ENCODE measurements at regions not wholly inside any gene's neighbourhood (a gene's known extent, or its start where the extent isn't known, plus 50 kb on each side); places are given as distances from the start of the nearest gene placed in this dataset.

DNA sequence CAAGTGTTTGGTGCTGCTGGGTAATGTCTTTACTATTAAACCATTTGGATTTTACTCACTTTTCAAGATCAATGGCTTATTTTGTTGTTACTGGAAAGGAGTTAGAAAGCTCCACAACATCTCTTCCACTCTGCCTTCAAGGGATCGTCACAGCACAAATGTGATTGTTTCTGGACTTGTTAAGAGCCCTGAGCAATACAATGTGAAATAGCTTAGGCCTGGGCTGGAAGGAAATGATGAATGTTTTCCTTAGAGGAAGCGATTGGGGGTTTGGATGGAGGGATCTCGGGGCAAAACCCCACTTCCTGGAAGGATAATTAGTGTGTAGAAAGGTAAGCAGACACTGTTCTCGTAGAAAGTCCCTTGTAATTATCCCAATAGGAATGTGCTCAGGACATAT is 59.3 kb upstream of the MYO10 start:
- CTCF ChIA-PET (ENCODE audit: low intra/inter-chr PET ratio) = no interaction called here
- H3K9me3 ChIP-seq (replicated peaks; ENCODE audit: control insufficient read depth, insufficient read depth, low read depth, low read length) = no peaks in the 10 kb centered on the region
- ATAC-seq = no peak

More for the DNA sequence above, 59.3 kb upstream of the MYO10 start:
- 2% methylated on average over 4 of the region's 4 CpGs for WGBS (ENCODE audit: insufficient coverage, low coverage, missing lambda C conversion rate)
- Histone ChIP-seq H2AFZ (ENCODE audit: low read depth, low read length) (no peak overlapping the region), H3K4me1 (replicated peaks in 1 of 2; ENCODE audit: control insufficient read depth in 2 of 2, insufficient read depth in 2 of 2, low read length in 2 of 2) (no peaks in the 10 kb centered on the region), H3K4me2 (ENCODE audit: insufficient read depth, low read length) (no peak overlapping the region), H3K27me3 (ENCODE audit: control insufficient read depth in 2 of 2, insufficient read depth in 2 of 2, low read length in 2 of 2) (peaks cover under 1 to 2% of the 10 kb centered on the region in 2 experiments; a peak in 1 of 5 replicates), H4K20me1 (replicated peaks; ENCODE audit: control insufficient read depth, insufficient read depth, low read length) (0 out of 2 replicates have a peak, but pooled peaks cover 3% of the 10 kb centered on the region), H3K9ac (ENCODE audit: insufficient read depth in 1 of 2, low read depth in 2 of 2, low read length in 2 of 2) (no peak overlapping the region), H3K36me3 (ENCODE audit: control insufficient read depth, insufficient read depth, low read length) (no peaks in the 10 kb centered on the region), H3K9me1 (ENCODE audit: control insufficient read depth, insufficient read depth, low read length) (no peaks in the 10 kb centered on the region), H3K4me3 (no peak overlapping the region), H3K79me2 (ENCODE audit: control insufficient read depth, insufficient read depth, low read length) (no peaks in the 10 kb centered on the region), H3K27ac (ENCODE audit: extremely low read depth, low read depth, low read length) (no peak overlapping the region)
- FAIRE-seq (no peak), DNase-seq (ENCODE audit: extremely low read depth in 1 of 4, low spot score in 3 of 4) (no peak)
- in situ Hi-C loops (cut with MboI) = no loop called here
- POLR2A ChIA-PET = no interaction called here
- no TSS peak for BruUV-seq (replicated peaks)
- TF ChIP-seq, protein P1, sequence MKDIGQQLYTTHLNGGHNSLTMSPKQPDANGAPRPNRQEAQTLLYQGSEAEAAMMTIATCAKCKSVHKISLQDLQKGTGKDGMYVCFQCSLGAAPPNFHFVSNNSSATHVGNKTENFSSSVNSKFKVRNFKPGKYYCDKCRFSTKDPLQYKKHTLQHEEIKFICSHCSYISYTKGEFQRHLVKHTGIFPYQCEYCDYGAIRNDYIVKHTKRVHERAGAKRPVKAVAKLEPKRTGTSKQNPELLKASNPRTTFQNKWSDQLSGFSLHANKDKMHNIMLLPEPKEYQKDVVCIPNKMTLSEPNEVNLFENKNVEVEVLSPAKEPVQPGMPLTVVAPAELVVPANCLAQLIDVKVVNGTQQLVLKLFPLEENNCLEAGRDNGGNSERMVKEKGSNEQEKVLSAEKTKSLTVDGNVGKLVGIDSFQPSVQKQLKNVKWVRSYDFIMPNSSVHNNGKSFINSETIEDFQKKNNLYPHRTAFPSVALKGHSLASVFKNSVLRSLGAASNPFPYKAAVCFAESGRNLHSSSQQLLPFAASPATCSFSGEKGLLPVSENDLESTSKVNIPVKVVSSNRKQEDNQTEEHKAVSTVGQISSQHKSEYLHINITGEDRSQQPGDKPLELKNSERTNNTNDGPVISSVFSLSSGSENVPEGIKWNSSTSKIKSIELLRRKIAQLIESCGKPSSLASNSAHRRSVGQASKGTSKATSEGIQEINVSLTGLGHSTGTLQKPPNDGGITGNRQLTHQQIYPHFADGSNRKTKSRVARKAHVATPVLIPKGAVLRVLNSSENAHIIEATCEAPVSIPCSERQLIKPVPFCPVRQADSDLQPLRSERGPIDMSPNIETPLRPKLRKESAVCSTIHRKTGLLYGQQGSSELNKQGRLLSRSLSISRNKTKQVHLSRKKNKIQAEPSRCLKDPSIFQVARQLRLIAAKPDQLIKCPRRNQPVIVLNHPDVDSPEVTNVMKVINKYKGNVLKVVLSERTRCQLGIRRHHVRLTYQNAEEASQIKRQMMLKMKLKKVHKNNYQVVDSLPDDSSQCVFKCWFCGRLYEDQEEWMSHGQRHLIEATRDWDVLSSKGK (CRISPR knock-in tag; IDR thresholded peaks at IDR 0.05) = no peak
- TF ChIP-seq ZNF175 (CRISPR knock-in tag; IDR thresholded peaks at IDR 0.05; ENCODE audit: low read depth) = no peak
- no peak for TF ChIP-seq ZC3H8 (IDR thresholded peaks at IDR 0.05)
- no peak for TF ChIP-seq SNRNP70 (optimal IDR thresholded peaks at IDR 0.05; ENCODE audit: low read depth, low read length)
- no peak for TF ChIP-seq PBX2 (CRISPR knock-in tag; IDR thresholded peaks at IDR 0.05; ENCODE audit: low read depth)
- no peak for TF ChIP-seq PBX2 (tag; conservative IDR thresholded peaks at IDR 0.05; ENCODE audit: low read depth)
- intact Hi-C loops (cut with micrococcal nuclease) = no loop called here
